ENCODE measurements at regions not wholly inside any gene's neighbourhood (a gene's known extent, or its start where the extent isn't known, plus 50 kb on each side); places are given as distances from the start of the nearest gene placed in this dataset.

DNA sequence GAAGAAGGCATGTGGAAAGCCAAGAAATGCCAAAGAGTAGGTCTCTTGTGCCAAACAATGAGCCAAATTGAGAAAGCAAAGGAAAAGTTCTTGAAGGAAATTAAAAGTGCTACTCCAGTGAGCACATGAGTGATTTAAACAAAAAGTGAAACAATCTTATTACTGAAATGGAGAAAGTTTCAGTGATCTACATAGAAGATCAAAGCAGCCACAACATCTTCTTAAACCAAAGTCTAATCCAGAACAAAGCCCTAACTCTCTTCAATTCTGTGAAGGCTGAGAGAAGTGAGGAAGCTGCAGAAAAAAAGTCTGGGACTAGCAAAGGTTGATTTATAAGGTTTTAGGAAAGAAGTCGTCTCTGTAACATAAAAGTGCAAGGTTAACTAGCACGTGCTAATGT lies 259.6 kb downstream of the FLRT2 start:
- no peak for DNase-seq

DNA sequence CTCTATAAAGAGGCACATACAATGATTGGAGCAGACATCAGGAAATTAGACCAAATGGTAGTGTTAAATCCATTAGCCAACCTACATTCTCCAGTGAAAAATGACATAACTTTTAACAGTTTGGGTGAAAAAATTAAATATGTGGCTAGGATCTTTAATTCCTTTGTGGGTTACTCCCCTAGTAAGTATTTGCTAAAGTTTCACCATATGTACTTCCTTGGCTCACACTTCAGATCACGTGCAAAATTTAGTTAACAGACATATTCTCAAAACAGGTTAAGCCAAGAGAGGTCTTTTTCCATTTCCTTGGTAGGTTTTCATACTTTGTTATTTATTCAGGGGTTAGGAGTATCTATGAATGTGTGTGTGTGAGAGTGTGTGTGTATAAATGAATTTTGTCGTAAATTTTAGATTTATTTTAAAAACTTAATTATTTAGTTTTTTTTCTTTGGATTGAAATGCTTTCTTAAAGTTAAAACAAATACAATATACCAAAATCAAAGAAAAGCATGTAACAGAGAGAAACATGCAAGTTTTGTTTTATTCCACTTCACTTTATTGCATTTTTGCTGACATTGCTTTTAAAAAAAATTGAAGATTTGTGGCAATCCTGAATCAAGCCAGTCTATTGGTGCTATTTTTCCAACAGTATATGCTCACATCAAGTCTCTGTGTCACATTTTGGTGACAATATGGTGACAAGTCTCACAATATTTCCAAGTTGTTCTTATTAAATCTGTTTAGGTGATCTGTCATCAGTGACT lies 258.7 kb downstream of the FLRT2 start:
- DNase-seq = no peak

DNA sequence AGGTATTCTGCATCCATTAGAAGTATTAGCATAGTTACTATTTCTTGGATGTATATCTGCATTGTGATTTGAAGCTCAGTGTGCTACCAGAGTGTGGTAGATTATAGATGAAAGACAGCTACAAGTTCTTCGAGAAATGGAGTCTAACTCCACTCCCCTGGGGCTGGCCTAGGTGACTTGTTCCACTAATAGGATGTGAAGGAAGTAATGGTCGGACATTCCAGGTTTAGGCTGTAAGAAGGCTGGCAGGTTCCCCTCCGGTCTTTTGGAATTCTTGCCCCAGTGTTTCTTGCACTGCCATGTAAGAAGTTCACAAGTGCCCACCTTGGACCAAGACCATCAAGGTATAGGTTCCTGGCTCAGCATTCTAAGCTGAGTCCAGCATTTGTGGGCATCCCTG lies 236.4 kb downstream of the FLRT2 start:
- DNase-seq = no peak

DNA sequence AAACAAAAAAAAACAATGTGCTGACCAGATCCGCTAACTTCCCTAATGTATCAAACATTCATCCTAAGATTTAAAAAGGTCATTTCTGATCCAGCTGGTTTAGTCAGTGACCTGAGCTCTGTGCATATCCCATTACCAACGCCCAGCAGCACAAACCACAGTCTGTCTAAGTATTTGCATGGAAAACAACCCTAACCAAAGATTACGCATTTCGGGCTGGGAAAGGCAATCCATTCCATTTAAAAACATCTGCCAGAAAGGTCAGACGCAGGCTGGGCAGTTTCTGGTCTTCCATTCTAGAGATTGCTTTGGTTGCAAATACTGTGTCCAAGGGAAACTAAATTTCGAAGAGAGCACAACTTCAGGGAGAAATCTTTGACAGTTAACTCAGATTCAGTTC lies 234.9 kb downstream of the FLRT2 start:
- no peak for DNase-seq

DNA sequence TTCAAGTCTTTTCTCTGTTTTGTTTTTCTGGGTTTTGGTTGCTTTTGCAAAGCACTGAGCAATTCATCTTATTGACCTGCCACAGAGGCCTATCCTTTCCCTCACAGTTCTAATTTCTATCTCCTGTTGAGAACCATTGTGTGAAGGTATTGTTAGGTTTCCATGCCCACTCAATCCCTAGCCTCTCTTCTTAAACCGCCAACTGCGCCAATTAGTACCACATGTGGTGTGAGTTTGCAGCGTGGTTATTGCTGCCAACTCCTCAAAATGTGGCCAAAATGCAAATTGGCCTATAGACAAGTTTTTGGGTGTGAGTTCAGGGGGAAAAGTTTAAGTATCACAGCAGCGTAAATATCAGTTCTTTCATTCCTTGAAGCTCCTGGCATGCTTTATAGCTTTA lies 232.6 kb downstream of the FLRT2 start:
- no peak for DNase-seq

DNA sequence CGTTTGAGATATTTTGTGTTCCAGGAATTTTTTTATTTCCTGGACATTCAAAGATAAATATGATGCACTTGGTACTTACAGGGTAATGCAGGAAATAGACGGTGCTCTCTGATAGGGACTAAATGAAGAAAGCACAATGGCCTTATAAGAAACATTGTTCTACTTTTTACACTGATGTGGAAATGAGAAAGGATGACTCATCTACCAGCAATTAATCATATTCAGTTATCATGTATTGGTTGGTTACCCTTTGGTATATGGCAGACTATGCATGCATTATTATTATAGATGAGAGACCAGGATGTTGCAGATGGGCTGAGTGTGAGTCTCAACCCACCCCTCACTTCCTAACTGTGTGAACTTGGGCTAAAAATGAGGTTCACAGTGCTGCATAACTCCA lies 222.2 kb downstream of the FLRT2 start:
- no peak for DNase-seq

- no peak for DNase-seq
Measured at GRCh38 chr14:85744573-85744972, 214.6 kb downstream of the FLRT2 start.

DNA sequence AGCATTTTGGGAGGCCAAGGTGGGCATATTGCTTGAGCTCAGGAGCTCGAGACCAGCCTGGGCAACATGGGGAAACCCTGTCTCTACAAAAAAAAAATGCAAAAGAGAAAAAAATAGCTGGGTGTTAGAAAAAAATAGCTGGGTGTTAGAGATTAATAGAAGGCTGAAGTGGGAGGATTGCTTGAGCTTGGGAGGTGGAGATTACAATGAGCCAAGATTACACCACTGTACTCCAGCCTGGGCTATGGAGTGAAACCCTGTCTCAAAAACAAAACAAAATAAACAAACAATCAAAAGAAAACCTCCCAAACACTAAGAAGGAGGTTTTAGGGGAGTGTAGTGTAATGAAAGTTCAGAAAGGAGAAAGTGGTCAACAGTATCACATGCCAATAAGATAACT lies 202.1 kb downstream of the FLRT2 start:
- DNase-seq = no peak

GRCh38 chr14:85731186-85731585 lies 201.2 kb downstream of the FLRT2 start:
- DNase-seq = no peak

GRCh38 chr14:85728476-85729065 lies 198.6 kb downstream of the FLRT2 start:
- DNase-seq = no peak

- no peak for DNase-seq
Measured at GRCh38 chr14:85714069-85714468, 184.1 kb downstream of the FLRT2 start.

DNA sequence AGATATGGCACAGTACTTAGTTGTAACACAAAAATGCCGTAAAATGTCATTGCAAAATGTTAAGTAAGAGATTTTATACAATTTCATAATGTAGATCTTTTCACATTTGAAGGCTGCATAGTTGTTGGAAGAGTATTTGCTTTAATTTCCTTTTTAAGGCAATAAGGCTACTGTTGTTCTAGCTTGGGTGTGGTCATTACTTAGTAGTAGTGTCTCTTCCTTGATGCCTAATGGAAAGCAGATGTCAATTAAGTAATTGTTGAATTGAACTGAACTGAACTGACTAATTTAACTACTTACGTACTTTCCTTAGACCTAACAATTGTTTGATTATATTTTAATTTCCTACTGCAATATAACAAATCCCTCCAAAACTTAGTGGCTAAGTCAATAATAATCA lies 181.7 kb downstream of the FLRT2 start:
- DNase-seq = no peak
